SU-DHL-6 (cell line): ENCODE measurements at regions not wholly inside any gene's neighbourhood (a gene's known extent, or its start where the extent isn't known, plus 50 kb on each side); places are given as distances from the start of the nearest gene placed in this dataset.

ENCODE experiments used
- EZH2phosphoT487 ChIP-seq: fragments of 200-600 bp; sonication (generic), shearing (Covaris generic); conservative IDR thresholded peaks from 2 replicates; pipeline ENCODE4 v1.6.1; 2018; ENCODE audit warnings: mild to moderate bottlenecking, antibody characterized with exemption, low read length, moderate library complexity, mixed read lengths
- TF ChIP-seq, protein P1 (sequence below): fragments of 200-600 bp; sonication (generic); IDR thresholded peaks from one replicate; pipeline ENCODE4 v1.5.1; 2017; ENCODE audit warnings: antibody characterized with exemption, mild to moderate bottlenecking, low read length, moderate library complexity; ENCODE audit not compliant: insufficient read depth, poor library complexity, severe bottlenecking

DNA sequence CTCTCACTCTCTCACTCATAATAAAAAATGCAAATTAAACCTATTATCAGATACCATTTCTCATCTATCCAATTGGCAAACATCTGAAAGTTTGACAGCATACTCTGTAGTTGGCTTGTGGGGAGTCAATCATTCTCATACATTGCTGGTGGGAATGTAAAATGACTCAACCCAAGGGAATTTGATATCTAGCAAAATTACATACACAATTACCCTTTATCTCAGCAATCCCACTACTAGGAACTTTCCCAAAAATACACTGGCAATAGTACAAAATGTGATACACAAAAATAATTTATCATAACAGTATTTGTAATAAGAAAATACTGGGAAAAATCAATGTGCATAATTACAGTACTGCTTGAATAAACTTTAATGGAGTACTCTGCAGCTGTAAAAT is 731.3 kb downstream of the DTWD2 start:
- TF ChIP-seq, protein P1, sequence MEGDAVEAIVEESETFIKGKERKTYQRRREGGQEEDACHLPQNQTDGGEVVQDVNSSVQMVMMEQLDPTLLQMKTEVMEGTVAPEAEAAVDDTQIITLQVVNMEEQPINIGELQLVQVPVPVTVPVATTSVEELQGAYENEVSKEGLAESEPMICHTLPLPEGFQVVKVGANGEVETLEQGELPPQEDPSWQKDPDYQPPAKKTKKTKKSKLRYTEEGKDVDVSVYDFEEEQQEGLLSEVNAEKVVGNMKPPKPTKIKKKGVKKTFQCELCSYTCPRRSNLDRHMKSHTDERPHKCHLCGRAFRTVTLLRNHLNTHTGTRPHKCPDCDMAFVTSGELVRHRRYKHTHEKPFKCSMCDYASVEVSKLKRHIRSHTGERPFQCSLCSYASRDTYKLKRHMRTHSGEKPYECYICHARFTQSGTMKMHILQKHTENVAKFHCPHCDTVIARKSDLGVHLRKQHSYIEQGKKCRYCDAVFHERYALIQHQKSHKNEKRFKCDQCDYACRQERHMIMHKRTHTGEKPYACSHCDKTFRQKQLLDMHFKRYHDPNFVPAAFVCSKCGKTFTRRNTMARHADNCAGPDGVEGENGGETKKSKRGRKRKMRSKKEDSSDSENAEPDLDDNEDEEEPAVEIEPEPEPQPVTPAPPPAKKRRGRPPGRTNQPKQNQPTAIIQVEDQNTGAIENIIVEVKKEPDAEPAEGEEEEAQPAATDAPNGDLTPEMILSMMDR = no peak
- TF ChIP-seq EZH2phosphoT487 = no peak
